ENCODE measurements at regions not wholly inside any gene's neighbourhood (a gene's known extent, or its start where the extent isn't known, plus 50 kb on each side); places are given as distances from the start of the nearest gene placed in this dataset.

DNA sequence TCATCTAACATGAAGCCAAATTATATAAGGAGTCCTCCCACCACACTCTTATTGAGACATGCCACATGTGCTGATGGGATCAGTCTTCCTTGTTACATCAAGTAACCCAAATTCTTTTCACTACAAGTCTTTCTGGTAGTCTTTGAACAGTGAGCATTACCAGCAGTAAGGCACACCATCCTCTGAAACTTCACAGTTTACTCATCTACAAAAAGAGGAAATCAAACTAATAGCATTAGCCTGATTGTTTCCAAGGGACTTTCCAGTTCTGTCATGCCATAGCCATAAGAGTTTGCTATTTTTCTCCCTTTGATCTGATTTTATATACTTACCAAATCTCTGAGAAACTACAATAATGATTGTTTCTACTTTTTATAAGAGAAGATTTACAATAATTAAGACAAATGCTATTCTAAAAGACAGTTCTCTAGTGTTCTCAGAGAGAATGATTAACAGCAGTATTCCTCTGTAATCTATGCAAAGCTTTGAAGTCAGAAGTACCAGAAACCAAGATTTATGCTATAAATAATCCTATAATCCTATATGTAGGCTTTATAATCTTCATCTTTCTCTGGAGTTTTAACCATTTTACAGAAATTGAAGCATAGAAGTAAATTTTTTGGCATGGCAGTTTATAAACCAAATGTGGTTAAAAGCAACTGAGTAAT, 166.2 kb upstream of the ACO1 start:
- ATAC-seq (no peak), DNase-seq (ENCODE audit: low read depth, low spot score) (no peak)
- ChIA-PET CTCF (no interaction called here), RAD21 (ENCODE audit: low non-redundant PET in 1 of 2, low total read pairs in 2 of 2, uncharacterized antibody in 2 of 2, unreplicated experiment in 2 of 2) (no interaction called here), POLR2A (no interaction called here)
- Histone ChIP-seq H3K79me2 (ENCODE audit: insufficient read depth, low read length) (no peaks in the 10 kb centered on the region), H3K4me3 (replicated peaks in 1 of 2; ENCODE audit: low read depth in 1 of 2, low read length in 2 of 2) (no peak overlapping the region), H4K20me1 (ENCODE audit: insufficient read depth) (no peaks in the 10 kb centered on the region), H3K36me3 (ENCODE audit: control insufficient read depth in 1 of 2, insufficient read depth in 2 of 2, low read length in 2 of 2) (no peaks in the 10 kb centered on the region), H3K9ac (ENCODE audit: low read length) (no peak overlapping the region), H3K27me3 (ENCODE audit: insufficient read depth, low read length) (no peaks in the 10 kb centered on the region), H3K27ac (ENCODE audit: low read depth, low read length) (no peak overlapping the region), H3K4me1 (ENCODE audit: control insufficient read depth in 1 of 2, insufficient read depth in 2 of 2, low read length in 2 of 2) (no peaks in the 10 kb centered on the region), H3K9me2 (ENCODE audit: insufficient read depth) (no peaks in the 10 kb centered on the region), H2AFZ (ENCODE audit: low read depth, low read length, poor library complexity, severe bottlenecking) (no peak overlapping the region), H3K4me2 (ENCODE audit: low read length) (no peak overlapping the region), H3K9me3 (ENCODE audit: control insufficient read depth in 1 of 2, insufficient read depth in 1 of 2, low read depth in 1 of 2, low read length in 2 of 2) (no peaks in the 10 kb centered on the region)
- TF ChIP-seq POLR2AphosphoS5 (IDR thresholded peaks at IDR 0.05; ENCODE audit: low read depth, low read length): no peak
- TF ChIP-seq SP1 (IDR thresholded peaks at IDR 0.05; ENCODE audit: low read depth): no peak
- no peak for TF ChIP-seq CTCF (IDR thresholded peaks at IDR 0.05 in 2 of 3, conservative IDR thresholded peaks at IDR 0.05 in 1 of 3; ENCODE audit: borderline replicate concordance in 1 of 3, insufficient read depth in 1 of 3, low read depth in 2 of 3, low read length in 2 of 3)
- no peak for TF ChIP-seq RAD21 (IDR thresholded peaks at IDR 0.05; ENCODE audit: low read depth)
- TF ChIP-seq CEBPB (IDR thresholded peaks at IDR 0.05; ENCODE audit: low read depth): no peak
- TF ChIP-seq ELF1 (IDR thresholded peaks at IDR 0.05; ENCODE audit: borderline replicate concordance, low read depth): no peak
- TF ChIP-seq EZH2phosphoT487 (IDR thresholded peaks at IDR 0.05; ENCODE audit: borderline replicate concordance): no peak
- TF ChIP-seq ATF3 (IDR thresholded peaks at IDR 0.05): no peak
- no peak for TF ChIP-seq ZFX (IDR thresholded peaks at IDR 0.05)
- no peak for TF ChIP-seq CBX3 (IDR thresholded peaks at IDR 0.05; ENCODE audit: low read depth)
- no peak for TF ChIP-seq YY1 (IDR thresholded peaks at IDR 0.05; ENCODE audit: extremely low read depth, insufficient replicate concordance, low read depth, low read length)
- no peak for TF ChIP-seq FOSL1 (IDR thresholded peaks at IDR 0.05; ENCODE audit: low read depth)
- TF ChIP-seq ZBTB33 (IDR thresholded peaks at IDR 0.05; ENCODE audit: extremely low read depth, insufficient replicate concordance, low read length): no peak
- no peak for TF ChIP-seq TCF7L2 (IDR thresholded peaks at IDR 0.05; ENCODE audit: borderline replicate concordance, extremely low read depth, insufficient read depth, insufficient read length)
- no peak for TF ChIP-seq POLR2A (IDR thresholded peaks at IDR 0.05; ENCODE audit: borderline replicate concordance, extremely low read depth, insufficient read depth, insufficient read length)
- no peak for TF ChIP-seq SIN3A (IDR thresholded peaks at IDR 0.05; ENCODE audit: low read depth)
- no peak for TF ChIP-seq ZNF274 (IDR thresholded peaks at IDR 0.05; ENCODE audit: low read depth, low read length)
- no peak for TF ChIP-seq JUND (IDR thresholded peaks at IDR 0.05)
- TF ChIP-seq, protein P1, sequence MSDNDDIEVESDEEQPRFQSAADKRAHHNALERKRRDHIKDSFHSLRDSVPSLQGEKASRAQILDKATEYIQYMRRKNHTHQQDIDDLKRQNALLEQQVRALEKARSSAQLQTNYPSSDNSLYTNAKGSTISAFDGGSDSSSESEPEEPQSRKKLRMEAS (IDR thresholded peaks at IDR 0.05): no peak
- TF ChIP-seq EGR1 (IDR thresholded peaks at IDR 0.05; ENCODE audit: low read depth): no peak
- intact Hi-C loops (cut with micrococcal nuclease): no loop called here
- BruUV-seq (replicated peaks): no TSS peak
